ENCODE measurements at regions not wholly inside any gene's neighbourhood (a gene's known extent, or its start where the extent isn't known, plus 50 kb on each side); places are given as distances from the start of the nearest gene placed in this dataset.

GRCh38 chr16:48089053-48089792, 66.6 kb downstream of the ABCC12 start (continued):
- no peak for TF ChIP-seq TAF1 (IDR thresholded peaks at IDR 0.05; ENCODE audit: low read depth, low read length)
- TF ChIP-seq KDM1A (IDR thresholded peaks at IDR 0.05; ENCODE audit: borderline replicate concordance, low read length), result no peak
